ENCODE measurements at regions not wholly inside any gene's neighbourhood (a gene's known extent, or its start where the extent isn't known, plus 50 kb on each side); places are given as distances from the start of the nearest gene placed in this dataset.

DNA sequence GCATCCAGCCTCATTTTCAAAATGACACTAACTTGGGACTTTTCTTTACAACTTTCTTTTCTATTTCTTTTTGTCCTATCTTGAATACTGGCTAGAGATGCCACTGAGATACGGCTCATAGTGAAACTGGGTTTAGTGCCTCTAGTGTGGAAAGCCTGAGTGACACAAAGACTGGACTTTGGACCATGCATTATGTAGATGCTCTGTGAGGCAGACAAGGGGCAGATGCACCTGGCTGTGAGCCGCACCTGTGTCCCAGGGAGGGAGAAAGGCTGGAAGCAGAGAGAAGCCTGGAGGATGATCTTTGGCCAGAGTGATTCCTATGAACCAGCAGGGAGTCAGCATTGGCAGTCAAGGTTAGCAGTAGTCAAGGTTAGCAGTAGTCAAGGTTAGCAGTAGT lies 852.3 kb upstream of the TMEM132C start:
- DNase-seq (ENCODE audit: low read depth) = no peak
- Histone ChIP-seq H3K4me3 (ENCODE audit: low read depth, low read length) (no peak overlapping the region), H3K36me3 (ENCODE audit: control insufficient read depth, insufficient read depth, low read length) (no peaks in the 10 kb centered on the region), H3K27me3 (ENCODE audit: control insufficient read depth, insufficient read depth, low read length) (no peaks in the 10 kb centered on the region)
- POLR2A ChIA-PET = no interaction called here
- TF ChIP-seq, protein P1, sequence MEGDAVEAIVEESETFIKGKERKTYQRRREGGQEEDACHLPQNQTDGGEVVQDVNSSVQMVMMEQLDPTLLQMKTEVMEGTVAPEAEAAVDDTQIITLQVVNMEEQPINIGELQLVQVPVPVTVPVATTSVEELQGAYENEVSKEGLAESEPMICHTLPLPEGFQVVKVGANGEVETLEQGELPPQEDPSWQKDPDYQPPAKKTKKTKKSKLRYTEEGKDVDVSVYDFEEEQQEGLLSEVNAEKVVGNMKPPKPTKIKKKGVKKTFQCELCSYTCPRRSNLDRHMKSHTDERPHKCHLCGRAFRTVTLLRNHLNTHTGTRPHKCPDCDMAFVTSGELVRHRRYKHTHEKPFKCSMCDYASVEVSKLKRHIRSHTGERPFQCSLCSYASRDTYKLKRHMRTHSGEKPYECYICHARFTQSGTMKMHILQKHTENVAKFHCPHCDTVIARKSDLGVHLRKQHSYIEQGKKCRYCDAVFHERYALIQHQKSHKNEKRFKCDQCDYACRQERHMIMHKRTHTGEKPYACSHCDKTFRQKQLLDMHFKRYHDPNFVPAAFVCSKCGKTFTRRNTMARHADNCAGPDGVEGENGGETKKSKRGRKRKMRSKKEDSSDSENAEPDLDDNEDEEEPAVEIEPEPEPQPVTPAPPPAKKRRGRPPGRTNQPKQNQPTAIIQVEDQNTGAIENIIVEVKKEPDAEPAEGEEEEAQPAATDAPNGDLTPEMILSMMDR (IDR thresholded peaks at IDR 0.05; ENCODE audit: insufficient read depth, low read depth, low read length) = no peak
- CTCF ChIA-PET = no interaction called here

DNA sequence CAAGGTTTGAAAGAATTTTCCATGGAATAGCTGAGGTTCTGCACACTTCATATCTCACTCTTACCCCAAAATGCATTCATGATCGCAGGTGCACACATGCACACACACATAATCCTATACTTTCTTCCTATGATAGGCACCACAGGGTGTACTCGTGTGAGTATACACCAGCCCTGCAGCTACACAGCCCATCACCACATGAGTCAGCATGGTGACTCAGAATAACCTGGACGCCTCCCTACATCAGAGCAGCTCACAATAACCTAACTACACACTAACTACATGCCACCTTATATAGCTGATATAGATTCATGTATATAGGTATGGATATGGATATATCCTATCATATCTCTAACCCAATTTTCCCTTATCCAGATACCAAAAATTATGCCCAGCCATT lies 850.2 kb upstream of the TMEM132C start:
- no peak for DNase-seq (ENCODE audit: low read depth)
- H3K4me3 ChIP-seq (ENCODE audit: low read depth, low read length) = no peak overlapping the region
- no peaks in the 10 kb centered on the region for H3K27me3 ChIP-seq (ENCODE audit: control insufficient read depth, insufficient read depth, low read length)
- POLR2A ChIA-PET = no interaction called here
- TF ChIP-seq, protein P1 (IDR thresholded peaks at IDR 0.05; ENCODE audit: insufficient read depth, low read depth, low read length) = no peak
- no peaks in the 10 kb centered on the region for H3K36me3 ChIP-seq (ENCODE audit: control insufficient read depth, insufficient read depth, low read length)
- CTCF ChIA-PET = interaction anchor here (0.7 kb wide), 1 partner anchor 28 kb away, joined by 3 read pairs; no protein-coding TSS in a partner anchor

DNA sequence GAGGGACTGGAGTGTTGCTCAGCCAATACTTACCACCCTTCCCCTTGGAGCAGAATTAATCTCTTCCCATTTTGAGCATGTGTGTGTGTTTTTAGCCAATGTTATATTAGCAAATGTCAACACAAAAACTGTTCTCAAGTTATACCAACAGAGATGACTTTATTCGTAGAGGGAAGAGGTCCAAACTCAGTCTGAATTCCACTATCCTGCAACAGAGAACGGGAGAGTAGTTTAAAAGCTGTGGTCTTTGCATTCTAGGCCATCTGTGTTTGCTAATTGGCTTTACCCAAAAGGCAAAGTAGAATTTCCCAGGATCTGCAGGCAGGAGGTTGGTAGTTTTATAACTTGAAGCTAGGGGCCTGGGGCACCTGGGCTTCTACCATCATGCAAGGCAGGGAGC lies 847.9 kb upstream of the TMEM132C start:
- CTCF ChIA-PET = no interaction called here
- Histone ChIP-seq H3K27me3 (ENCODE audit: control insufficient read depth, insufficient read depth, low read length) (no peaks in the 10 kb centered on the region), H3K36me3 (ENCODE audit: control insufficient read depth, insufficient read depth, low read length) (no peaks in the 10 kb centered on the region), H3K4me3 (ENCODE audit: low read depth, low read length) (no peak overlapping the region)
- TF ChIP-seq, protein P1 (IDR thresholded peaks at IDR 0.05; ENCODE audit: insufficient read depth, low read depth, low read length) = no peak
- POLR2A ChIA-PET = no interaction called here
- no peak for DNase-seq (ENCODE audit: low read depth)

DNA sequence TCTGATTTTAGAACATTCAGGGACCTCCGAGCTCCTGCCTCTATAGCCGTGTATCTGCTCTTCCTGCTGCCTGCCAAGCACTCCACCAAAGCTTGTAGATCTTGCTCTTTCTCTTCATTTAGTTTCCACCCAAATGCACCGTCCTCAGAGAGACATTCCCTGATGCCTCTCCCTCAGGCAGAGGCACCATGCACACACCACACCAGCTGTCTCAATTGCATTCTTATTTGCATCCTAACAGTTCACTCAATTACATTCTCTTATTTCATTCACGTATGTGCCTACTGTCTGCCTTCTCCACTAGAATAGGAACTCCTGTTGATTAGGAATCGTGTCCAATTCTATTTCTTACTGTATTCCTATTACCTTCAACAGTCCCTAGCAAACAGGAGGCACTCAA lies 845.4 kb upstream of the TMEM132C start:
- TF ChIP-seq, protein P1 (IDR thresholded peaks at IDR 0.05; ENCODE audit: insufficient read depth, low read depth, low read length) = no peak
- Histone ChIP-seq H3K27me3 (ENCODE audit: control insufficient read depth, insufficient read depth, low read length) (no peaks in the 10 kb centered on the region; the same call in 1 of the 2 replicates), H3K36me3 (ENCODE audit: control insufficient read depth, insufficient read depth, low read length) (no peaks in the 10 kb centered on the region), H3K4me3 (ENCODE audit: low read depth, low read length) (no peak overlapping the region)
- no peak for DNase-seq (ENCODE audit: low read depth)
- POLR2A ChIA-PET = no interaction called here
- CTCF ChIA-PET = no interaction called here

DNA sequence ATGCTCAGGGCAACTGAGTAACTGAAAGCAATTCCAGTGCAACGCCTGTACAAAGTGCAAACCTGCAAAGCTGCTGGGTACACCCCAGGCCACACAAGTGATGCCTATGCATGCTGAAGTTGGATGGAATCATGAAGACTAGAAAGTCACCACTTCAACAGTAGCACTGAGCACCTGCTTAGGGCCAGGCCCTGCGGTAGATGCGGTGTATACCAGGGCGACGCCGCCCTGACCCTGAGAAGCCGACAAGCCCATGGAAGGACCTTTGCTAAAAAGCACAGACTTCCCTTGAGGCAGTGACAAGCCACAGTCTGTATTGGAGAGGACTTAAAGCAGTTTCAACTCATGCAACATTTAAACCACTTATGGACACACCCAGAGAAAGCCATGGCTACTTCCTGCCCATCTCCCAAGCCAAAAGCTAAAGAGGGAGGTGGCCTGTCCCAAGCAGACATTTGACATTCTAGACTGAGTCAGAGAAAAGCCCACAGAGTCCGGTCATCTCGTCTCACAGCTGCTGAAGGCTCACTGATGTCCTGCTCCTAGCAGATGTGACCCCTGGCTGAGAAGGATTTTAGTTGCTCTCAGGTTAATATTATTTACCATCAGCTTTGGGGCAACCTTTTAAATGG lies 843.9 kb upstream of the TMEM132C start:
- TF ChIP-seq, protein P1 (IDR thresholded peaks at IDR 0.05; ENCODE audit: insufficient read depth, low read depth, low read length) = no peak
- Histone ChIP-seq H3K36me3 (ENCODE audit: control insufficient read depth, insufficient read depth, low read length) (no peaks in the 10 kb centered on the region), H3K27me3 (ENCODE audit: control insufficient read depth, insufficient read depth, low read length) (no peaks in the 10 kb centered on the region; the same call in 1 of the 2 replicates), H3K4me3 (ENCODE audit: low read depth, low read length) (no peak overlapping the region)
- ChIA-PET POLR2A (interaction anchor here (0.6 kb wide), 1 partner anchor 34 kb away, joined by 4 read pairs; no protein-coding TSS in a partner anchor), CTCF (no interaction called here)
- DNase-seq (ENCODE audit: low read depth) = no peak
